Brain microvascular endothelial cell (primary cell): ENCODE measurements at regions not wholly inside any gene's neighbourhood (a gene's known extent, or its start where the extent isn't known, plus 50 kb on each side); places are given as distances from the start of the nearest gene placed in this dataset.

ENCODE experiments used
- DNase-seq: peaks from one replicate; pipeline ENCODE4 v3.0.0-alpha.2; 2020
- H3K27ac ChIP-seq: fragments of 250-450 bp; sonication (Bioruptor Pico); 2 replicates; pipeline ENCODE4 v1.5.1; 2020; ENCODE audit warnings: mild to moderate bottlenecking, moderate library complexity
- H3K27me3 ChIP-seq: fragments of 250-450 bp; sonication (Bioruptor Pico); replicated peaks from 2 replicates; pipeline ENCODE4 v1.5.1; 2020; ENCODE audit warnings: mild to moderate bottlenecking
- H3K36me3 ChIP-seq: fragments of 250-450 bp; sonication (Bioruptor Pico); replicated peaks from 2 replicates; pipeline ENCODE4 v1.5.1; 2020; ENCODE audit warnings: mild to moderate bottlenecking
- H3K4me3 ChIP-seq: 2 replicates; pipeline ENCODE4 v1.5.1; 2011; ENCODE audit warnings: low read depth, mild to moderate bottlenecking, control low read depth, low read length, moderate library complexity
- in situ Hi-C: cut with HindIII; loops from 2 replicates; pipeline ENCODE4 v1.10.0; 2017; ENCODE audit warnings: low sequenced_read_pairs, low pct_ligation_motif_present
- TF ChIP-seq, protein P1 (sequence below): IDR thresholded peaks from 2 replicates; pipeline ENCODE4 v1.5.1; 2011; ENCODE audit warnings: low read depth, mild to moderate bottlenecking, moderate library complexity, low read length, control low read depth, inconsistent platforms; ENCODE audit errors: missing control alignments

DNA sequence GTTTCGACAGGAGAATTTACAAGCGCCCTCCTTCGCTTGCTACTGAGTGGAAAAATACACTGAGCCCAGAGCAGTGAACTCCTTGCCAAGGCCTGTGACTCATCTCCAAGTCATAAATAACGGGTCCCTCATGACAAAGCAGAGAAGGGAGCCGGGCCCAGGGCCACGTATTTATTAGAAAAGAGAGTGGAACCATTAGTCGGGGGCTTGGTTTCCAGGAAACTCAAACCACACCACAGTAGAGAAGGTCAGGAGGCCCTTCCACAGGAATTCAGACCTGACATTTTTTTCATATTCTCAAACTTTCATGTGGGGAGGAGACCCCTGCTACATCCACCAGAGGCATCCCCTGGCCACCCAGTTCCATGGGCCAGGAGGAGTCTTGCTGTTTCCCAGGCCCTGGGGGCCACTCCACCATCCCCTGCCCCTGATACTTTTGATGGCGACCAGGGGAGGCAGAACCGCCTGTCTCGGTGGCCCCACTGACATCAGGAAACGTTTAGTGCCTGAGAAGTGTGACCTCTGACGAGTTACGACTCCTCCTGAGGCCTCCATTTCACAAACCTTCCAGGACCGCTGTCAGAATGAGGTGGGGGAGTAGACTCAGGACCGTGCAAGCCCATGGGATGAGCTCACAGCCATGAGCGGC lies 289.7 kb downstream of the DYSF start:
- Histone ChIP-seq H3K27me3 (no peaks in the 10 kb centered on the region), H3K27ac (peak overlapping the region; percentile 63), H3K4me3 (no peak overlapping the region), H3K36me3 (no peaks in the 10 kb centered on the region)
- TF ChIP-seq, protein P1, sequence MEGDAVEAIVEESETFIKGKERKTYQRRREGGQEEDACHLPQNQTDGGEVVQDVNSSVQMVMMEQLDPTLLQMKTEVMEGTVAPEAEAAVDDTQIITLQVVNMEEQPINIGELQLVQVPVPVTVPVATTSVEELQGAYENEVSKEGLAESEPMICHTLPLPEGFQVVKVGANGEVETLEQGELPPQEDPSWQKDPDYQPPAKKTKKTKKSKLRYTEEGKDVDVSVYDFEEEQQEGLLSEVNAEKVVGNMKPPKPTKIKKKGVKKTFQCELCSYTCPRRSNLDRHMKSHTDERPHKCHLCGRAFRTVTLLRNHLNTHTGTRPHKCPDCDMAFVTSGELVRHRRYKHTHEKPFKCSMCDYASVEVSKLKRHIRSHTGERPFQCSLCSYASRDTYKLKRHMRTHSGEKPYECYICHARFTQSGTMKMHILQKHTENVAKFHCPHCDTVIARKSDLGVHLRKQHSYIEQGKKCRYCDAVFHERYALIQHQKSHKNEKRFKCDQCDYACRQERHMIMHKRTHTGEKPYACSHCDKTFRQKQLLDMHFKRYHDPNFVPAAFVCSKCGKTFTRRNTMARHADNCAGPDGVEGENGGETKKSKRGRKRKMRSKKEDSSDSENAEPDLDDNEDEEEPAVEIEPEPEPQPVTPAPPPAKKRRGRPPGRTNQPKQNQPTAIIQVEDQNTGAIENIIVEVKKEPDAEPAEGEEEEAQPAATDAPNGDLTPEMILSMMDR = no peak
- in situ Hi-C loops = no loop called here
- DNase-seq = peak; percentile 95

DNA sequence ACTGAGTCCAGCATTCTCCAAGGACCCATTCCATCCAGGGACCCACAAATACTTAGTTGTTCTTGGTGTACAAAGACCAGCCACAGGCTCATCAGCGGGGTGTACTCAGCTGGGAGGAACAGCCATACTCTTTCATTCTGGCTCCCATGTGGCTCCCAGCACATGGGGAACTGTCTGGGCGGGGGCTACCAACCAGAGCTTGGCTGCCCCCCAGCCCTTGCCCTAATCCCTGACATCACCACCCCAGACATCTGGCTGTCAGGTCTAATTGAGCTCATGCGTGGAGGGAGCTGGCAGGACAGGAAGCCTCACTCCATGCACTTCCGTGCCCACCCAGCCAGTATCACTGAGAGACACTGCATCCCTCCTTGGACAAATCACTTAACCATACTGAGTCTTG lies 283.6 kb downstream of the DYSF start:
- no peak for DNase-seq
- Histone ChIP-seq H3K27ac (no peak overlapping the region), H3K4me3 (no peak overlapping the region), H3K36me3 (no peaks in the 10 kb centered on the region), H3K27me3 (no peaks in the 10 kb centered on the region)
- in situ Hi-C loops = no loop called here
- TF ChIP-seq, protein P1 = no peak

DNA sequence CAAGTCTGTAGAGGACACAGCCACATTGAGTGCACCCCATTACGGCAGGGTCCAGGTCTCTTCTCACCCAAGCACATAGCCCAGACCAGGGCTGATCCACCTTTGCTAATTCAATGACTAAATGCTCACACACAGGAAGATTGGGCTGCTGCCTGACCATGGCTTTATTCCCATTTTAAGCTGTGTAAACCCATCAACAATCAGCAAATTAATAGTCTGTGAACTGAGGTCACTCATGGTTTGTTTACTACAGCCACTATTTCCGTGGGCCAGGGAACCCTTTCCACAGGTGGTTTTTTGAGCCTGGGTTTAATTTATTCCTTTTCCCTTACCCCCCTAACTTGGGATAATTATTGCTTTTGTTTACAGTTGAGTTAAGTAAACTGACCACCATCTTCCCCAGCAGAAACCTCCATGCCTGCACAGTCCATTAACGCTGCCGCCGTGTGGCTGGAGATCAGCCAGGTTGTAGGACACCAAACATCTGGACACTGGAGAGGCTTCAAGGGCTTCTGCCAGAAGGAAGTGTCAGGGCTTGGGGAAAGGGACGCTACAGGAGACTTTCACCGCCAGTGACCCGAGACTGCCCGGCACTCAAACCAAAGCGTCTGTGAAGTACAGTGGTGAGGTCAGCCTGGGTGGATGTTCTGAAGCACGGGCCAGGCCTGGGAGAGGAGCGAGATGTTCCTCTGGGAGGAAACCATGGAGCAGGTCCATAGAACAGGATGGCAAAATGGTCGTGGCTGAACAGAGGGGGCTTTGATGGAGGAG lies 282.9 kb downstream of the DYSF start:
- no peak overlapping the region for H3K27ac ChIP-seq
- no peak for DNase-seq
- H3K4me3 ChIP-seq = no peak overlapping the region
- no peaks in the 10 kb centered on the region for H3K36me3 ChIP-seq
- TF ChIP-seq, protein P1 = no peak
- no peaks in the 10 kb centered on the region for H3K27me3 ChIP-seq
- in situ Hi-C loops = no loop called here
